DND-41 (cell line): ENCODE measurements at regions not wholly inside any gene's neighbourhood (a gene's known extent, or its start where the extent isn't known, plus 50 kb on each side); places are given as distances from the start of the nearest gene placed in this dataset.

ENCODE experiments used
- ATAC-seq: fragments of 200-7000 bp; cut with Tn5 transposase; 3 replicates; pipeline ENCODE4 v1.9.1; 2021; ENCODE audit warnings: low read depth; ENCODE audit not compliant: insufficient read depth
- DNase-seq: peaks from one replicate; pipeline ENCODE4 v3.0.0-alpha.2; 2020
- H2AFZ ChIP-seq: 2 replicates; pipeline ENCODE4 v1.6.0; 2012; ENCODE audit warnings: low read depth, low read length
- H3K27ac ChIP-seq: 2 replicates; pipeline ENCODE4 v1.5.1; 2012; ENCODE audit warnings: low read length, inconsistent platforms
- H3K27me3 ChIP-seq: fragments of 200-600 bp; sonication (generic); 2 replicates; pipeline ENCODE4 v1.6.0; 2012; ENCODE audit warnings: low read length, mild to moderate bottlenecking, inconsistent platforms; ENCODE audit not compliant: insufficient read depth, poor library complexity
- H3K36me3 ChIP-seq: 2 replicates; pipeline ENCODE4 v1.5.1; 2012; ENCODE audit warnings: low read length, inconsistent platforms; ENCODE audit not compliant: insufficient read depth
- H3K4me1 ChIP-seq: 2 replicates; pipeline ENCODE4 v1.5.1; 2012; ENCODE audit warnings: mild to moderate bottlenecking, low read length; ENCODE audit not compliant: insufficient read depth
- H3K4me2 ChIP-seq: 2 replicates; pipeline ENCODE4 v1.6.0; 2012; ENCODE audit warnings: mild to moderate bottlenecking, moderate library complexity, low read length, inconsistent platforms; ENCODE audit not compliant: insufficient read depth
- H3K4me3 ChIP-seq, 2 experiments: fragments of 200-600 bp in 1 of 2; shearing (Covaris generic) in 1 of 2; 2 replicates each; pipeline ENCODE4 v1.5.1; 2012 to 2016; ENCODE audit warnings: inconsistent platforms in 2 of 2, low read length in 2 of 2, mild to moderate bottlenecking in 2 of 2, low read depth in 1 of 2, moderate library complexity in 1 of 2
- H3K79me2 ChIP-seq: 2 replicates; pipeline ENCODE4 v1.6.0; 2012; ENCODE audit warnings: low read length, inconsistent platforms; ENCODE audit not compliant: insufficient read depth
- H3K9ac ChIP-seq: 2 replicates; pipeline ENCODE4 v1.6.0; 2012; ENCODE audit warnings: low read depth, mild to moderate bottlenecking, inconsistent platforms, low read length, moderate library complexity
- H3K9me3 ChIP-seq: 2 replicates; pipeline ENCODE4 v1.5.1; 2012; ENCODE audit warnings: low read length, moderate library complexity, mild to moderate bottlenecking, inconsistent platforms; ENCODE audit not compliant: insufficient read depth, severe bottlenecking
- H4K20me1 ChIP-seq: 2 replicates; pipeline ENCODE4 v1.6.0; 2012; ENCODE audit warnings: low read length; ENCODE audit not compliant: insufficient read depth
- CTCF ChIP-seq: IDR thresholded peaks from 2 replicates; pipeline ENCODE4 v1.5.1; 2012; ENCODE audit warnings: borderline replicate concordance, low read length, moderate library complexity, mild to moderate bottlenecking; ENCODE audit not compliant: poor library complexity, severe bottlenecking; ENCODE audit errors: extremely low read depth
- EZH2 ChIP-seq: IDR thresholded peaks from 3 replicates; pipeline ENCODE4 v1.6.1; 2012; ENCODE audit warnings: borderline replicate concordance, low read depth, mild to moderate bottlenecking, moderate library complexity, low read length, inconsistent platforms; ENCODE audit not compliant: severe bottlenecking

GRCh38 chr13:64672751-64673150 is 2557.4 kb downstream of the PCDH9 start:
- no peaks in the 10 kb centered on the region for H3K9me3 ChIP-seq
- no peak overlapping the region for H2AFZ ChIP-seq
- H3K27me3 ChIP-seq = no peaks in the 10 kb centered on the region
- H3K4me3 ChIP-seq = no peak overlapping the region
- no peaks in the 10 kb centered on the region for H3K4me1 ChIP-seq
- DNase-seq (no peak), ATAC-seq (no peak)
- no peaks in the 10 kb centered on the region for H4K20me1 ChIP-seq
- H3K36me3 ChIP-seq = no peaks in the 10 kb centered on the region
- H3K4me2 ChIP-seq = no peak overlapping the region
- no peak overlapping the region for H3K9ac ChIP-seq
- H3K27ac ChIP-seq = no peak overlapping the region
- H3K79me2 ChIP-seq = no peaks in the 10 kb centered on the region
- TF ChIP-seq CTCF (no peak), EZH2 (no peak)

DNA sequence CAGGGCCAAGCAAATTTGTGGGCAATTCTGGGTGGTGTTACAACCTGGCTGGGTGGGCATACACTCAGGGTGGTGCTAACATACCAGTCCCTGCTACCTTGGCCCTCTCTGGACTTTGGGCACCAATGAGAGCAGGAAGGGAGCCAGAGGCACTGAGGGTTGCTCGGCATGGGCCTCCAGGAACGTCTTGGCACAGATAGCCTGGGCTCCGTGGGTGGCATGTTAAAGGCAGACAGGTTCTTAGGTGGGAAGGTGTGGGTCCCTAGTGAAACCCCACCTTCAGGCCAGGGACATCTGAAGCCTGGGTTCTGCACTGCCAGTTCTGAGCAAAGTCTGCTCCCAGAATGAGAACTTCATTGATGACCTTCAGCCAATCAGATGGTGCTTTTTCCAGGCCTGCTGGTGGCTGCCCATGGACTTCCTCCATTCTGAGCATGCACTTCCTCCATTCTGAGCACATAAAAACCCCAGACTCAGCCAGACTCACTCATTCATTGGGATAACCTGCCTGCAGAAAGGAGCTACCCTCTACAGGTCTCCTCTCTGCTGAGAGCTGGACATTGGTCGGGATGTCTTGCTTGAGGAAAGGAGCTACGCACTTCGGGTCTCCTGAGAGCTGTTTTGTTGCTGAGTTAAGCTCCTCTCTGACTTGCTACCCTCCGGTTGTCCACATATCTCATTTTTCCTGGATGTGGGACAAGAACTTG is 2567.1 kb downstream of the PCDH9 start:
- H3K79me2 ChIP-seq = no peaks in the 10 kb centered on the region
- DNase-seq = no peak
- no peaks in the 10 kb centered on the region for H3K4me1 ChIP-seq
- no peak overlapping the region for H3K4me2 ChIP-seq
- no peak overlapping the region for H3K4me3 ChIP-seq
- no peaks in the 10 kb centered on the region for H4K20me1 ChIP-seq
- H3K27me3 ChIP-seq = no peaks in the 10 kb centered on the region
- H2AFZ ChIP-seq = no peak overlapping the region
- H3K27ac ChIP-seq = no peak overlapping the region
- TF ChIP-seq CTCF (no peak), EZH2 (no peak)
- no peaks in the 10 kb centered on the region for H3K36me3 ChIP-seq
- H3K9me3 ChIP-seq = peaks cover 15% of the 10 kb centered on the region
- H3K9ac ChIP-seq = no peak overlapping the region
- ATAC-seq = no peak

- H3K27ac ChIP-seq = no peak overlapping the region
- no peaks in the 10 kb centered on the region for H3K36me3 ChIP-seq
- no peaks in the 10 kb centered on the region for H3K27me3 ChIP-seq
- H3K4me2 ChIP-seq = no peak overlapping the region
- no peak for DNase-seq
- no peak overlapping the region for H3K9ac ChIP-seq
- no peak overlapping the region for H3K4me3 ChIP-seq
- no peak for ATAC-seq
- H3K79me2 ChIP-seq = no peaks in the 10 kb centered on the region
- no peak overlapping the region for H2AFZ ChIP-seq
- TF ChIP-seq EZH2 (no peak), CTCF (no peak)
- no peaks in the 10 kb centered on the region for H3K4me1 ChIP-seq
- H3K9me3 ChIP-seq = no peaks in the 10 kb centered on the region
- H4K20me1 ChIP-seq = no peaks in the 10 kb centered on the region
Observed at GRCh38 chr13:64648293-64648692, 2581.8 kb downstream of the PCDH9 start.

DNA sequence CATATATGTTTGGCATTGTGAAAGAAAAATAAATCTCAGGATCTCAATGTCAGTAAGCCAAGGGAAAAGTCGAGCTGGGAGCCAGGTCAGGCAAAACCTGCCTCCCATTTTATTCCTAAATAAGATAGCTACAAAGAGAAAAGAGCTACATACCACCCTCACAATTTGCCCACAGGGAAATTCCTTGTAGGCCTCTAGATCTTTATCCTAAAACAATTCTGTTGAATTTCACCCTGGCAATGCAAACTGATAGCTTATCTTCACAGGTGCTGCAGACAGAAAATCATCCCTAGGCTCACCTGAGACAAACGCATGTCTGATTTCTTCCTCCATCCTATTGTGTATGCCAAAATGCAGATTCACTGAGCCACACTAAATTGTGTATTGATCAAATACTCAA is 2587.1 kb downstream of the PCDH9 start:
- Histone ChIP-seq H3K4me3 (no peak overlapping the region), H3K36me3 (no peaks in the 10 kb centered on the region), H3K9me3 (no peaks in the 10 kb centered on the region), H2AFZ (no peak overlapping the region), H3K4me2 (no peak overlapping the region), H4K20me1 (no peaks in the 10 kb centered on the region), H3K27me3 (no peaks in the 10 kb centered on the region), H3K27ac (no peak overlapping the region), H3K9ac (no peak overlapping the region), H3K79me2 (no peaks in the 10 kb centered on the region), H3K4me1 (no peaks in the 10 kb centered on the region)
- TF ChIP-seq CTCF (no peak), EZH2 (no peak)
- DNase-seq = no peak
- no peak for ATAC-seq
